GM19035 (cell line): ENCODE measurements at regions not wholly inside any gene's neighbourhood (a gene's known extent, or its start where the extent isn't known, plus 50 kb on each side); places are given as distances from the start of the nearest gene placed in this dataset.
"Not testable (repeated sequence)": the region's sequence is repeated elsewhere in the genome, so short reads cannot be mapped to it uniquely, and the experiment has no call there.

Source experiments
- ATAC-seq: cut with Tn5 transposase; IDR thresholded peaks from one replicate; pipeline ENCODE4 v1.9.1; 2021; ENCODE audit not compliant: unreplicated experiment

DNA sequence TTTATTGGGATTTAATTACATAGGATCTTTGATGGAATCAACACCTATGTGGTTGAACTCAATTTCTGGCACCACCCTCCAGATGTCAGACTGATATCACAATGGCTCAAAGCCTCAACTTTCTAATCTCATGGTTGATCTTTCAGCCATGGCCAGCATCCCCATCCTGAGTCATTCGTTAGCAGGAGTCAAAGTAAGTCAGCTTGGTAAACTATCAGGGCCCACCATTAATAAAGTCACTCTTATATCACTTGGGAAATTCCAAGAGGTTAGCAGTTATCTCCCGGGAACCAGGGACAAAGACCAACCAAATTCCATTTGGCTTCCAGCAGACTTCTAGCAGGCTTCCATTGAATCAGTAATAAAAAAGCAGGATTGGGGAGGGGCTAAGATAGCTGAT lies 50.7 kb upstream of the TNFSF4 start:
- ATAC-seq = no peak

DNA sequence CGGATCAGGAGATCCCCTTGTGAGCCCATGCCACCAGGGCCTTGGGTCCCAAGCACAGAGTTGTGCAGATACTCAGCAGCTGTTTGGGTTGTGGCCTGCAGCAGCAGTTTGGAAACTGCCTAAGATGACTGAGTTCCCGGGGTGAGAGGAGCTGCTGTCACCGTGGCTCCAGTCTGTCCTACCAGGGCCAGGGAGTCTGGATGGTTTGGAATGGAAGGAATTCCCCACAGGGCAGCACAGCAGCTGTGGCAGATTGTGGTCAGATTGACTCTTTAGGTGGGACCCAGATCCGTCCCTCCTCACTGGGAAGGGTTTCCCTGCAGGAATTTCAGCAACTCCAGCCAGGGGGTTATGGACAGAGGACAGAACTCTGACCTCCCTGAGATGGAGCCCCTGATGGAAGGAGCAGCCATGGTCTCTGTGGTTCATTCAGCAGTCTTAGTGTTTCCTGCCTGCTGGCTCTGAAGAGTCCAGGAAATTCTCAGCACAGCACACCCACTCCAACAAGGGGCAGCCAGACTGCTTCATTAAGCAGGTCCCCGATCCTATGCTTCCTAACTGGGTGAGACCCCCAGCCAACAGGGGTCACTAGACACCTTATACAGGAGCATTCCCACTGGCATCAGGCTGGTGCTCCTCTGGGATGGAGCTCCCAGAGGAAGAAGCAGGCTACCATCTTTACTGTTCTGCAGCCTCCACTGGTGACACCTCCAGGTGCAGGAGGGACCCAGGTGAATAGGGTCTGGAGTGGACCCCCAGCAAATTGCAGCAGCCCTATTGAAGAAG lies 51.5 kb upstream of the TNFSF4 start:
- no peak for ATAC-seq

GRCh38 chr1:173260329-173260728 lies 53.2 kb upstream of the TNFSF4 start:
- not testable (repeated sequence) for ATAC-seq

DNA sequence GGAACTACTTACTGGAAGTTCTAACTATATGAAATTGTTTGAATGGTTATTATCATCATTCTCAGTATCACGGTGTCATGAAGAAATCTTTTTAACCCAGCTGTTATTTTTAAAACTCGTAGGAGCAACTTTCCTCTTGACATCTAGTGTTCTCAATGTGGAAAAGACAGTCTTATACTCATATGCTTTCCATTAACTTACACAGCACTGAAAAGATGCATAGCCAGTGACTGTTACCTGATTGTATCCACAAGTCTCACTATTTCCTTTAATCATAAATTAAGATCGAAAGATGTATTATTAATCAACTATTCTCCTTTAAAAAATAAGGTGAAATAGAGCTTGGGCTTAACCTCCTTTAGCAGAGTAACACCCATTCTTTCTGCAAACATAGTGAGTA lies 59.7 kb upstream of the TNFSF4 start:
- ATAC-seq = no peak

DNA sequence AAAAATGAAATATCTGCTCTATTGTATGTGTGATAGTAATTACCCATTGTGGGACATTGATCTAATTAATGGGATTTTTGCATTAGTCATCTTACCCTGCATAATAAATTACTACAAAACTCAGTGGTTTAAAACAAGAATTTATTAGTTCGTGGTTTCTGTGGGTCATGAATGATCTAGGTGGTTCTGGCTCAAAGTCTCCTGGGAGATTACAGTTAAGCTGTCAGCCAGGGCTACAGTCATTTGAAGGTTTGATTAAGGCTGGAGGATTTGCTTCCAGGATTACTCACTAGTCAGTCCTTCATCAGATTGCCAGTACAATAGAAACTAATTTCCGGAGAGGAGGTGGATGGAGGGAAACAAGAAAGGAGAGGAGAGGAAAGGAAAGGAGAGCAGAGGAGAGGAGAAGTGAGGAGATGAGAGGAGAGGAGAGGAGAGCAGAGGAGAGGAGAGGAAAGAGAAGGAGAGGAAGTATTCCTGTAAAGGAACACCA lies 60.4 kb upstream of the TNFSF4 start:
- no peak for ATAC-seq

- ATAC-seq = no peak
Observed at GRCh38 chr1:173268261-173268660, 61.1 kb upstream of the TNFSF4 start.

DNA sequence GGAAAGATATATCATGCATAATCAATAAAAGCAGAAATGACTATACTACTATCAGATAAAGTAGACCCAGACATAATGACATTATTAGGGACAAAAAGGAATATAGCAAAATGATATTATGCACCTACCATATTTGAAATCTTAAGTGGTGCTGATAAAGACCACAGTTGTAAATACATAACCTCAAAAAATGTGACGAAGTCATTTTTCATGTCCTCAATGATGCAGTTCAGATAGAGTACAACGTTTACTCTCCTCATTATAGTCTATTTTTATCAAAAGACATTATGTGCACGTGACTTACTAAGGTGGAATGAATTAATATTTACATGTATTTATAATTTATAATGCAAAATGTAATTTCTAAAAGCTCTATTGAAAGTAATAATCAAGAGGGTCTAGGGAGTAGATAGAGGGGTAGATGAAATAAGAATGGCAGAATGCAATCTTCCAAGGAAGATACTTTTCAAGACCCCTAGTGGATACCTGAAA lies 61.7 kb upstream of the TNFSF4 start:
- ATAC-seq = no peak

DNA sequence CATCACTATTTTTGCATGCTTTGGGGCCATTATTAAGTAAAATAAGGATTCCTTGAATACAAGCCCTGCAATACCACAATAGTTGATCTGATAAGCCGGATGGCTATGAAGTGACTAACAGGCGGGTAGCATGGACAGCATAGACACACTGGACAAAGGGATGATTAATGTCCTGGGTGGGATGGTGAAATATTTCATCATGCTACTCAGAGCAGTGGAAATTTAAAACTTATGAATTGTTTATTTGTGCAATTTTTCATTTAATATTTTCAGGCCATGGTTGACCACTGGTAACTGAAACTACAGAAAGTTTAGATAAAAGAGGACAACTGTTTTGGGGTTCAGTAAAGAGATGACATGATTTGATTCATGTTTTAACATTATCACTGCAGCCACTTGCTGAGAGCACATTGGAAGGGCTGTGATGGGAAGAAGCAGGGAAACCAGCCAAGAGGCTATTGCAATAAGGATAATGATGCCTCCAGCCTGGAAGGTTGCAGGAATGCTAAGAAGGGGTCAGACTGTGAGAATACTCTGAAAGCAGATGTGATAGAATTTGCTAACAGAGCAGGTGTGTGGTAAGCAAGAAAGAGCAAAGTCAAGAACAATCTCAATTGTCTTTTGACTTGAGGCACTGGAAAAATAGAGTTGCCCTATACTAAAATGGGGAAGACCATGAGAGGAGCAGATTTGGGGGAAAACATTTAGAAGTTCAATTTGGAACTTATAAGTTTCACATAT lies 62.5 kb upstream of the TNFSF4 start:
- ATAC-seq = no peak

GRCh38 chr1:173270243-173270642 lies 63.1 kb upstream of the TNFSF4 start:
- ATAC-seq = no peak

GRCh38 chr1:173271021-173271420 lies 63.9 kb upstream of the TNFSF4 start:
- not testable (repeated sequence) for ATAC-seq

GRCh38 chr1:173275496-173275895 lies 68.4 kb upstream of the TNFSF4 start:
- ATAC-seq = no peak

GRCh38 chr1:173276922-173277800 lies 70.0 kb upstream of the TNFSF4 start:
- peak; percentile 91 for ATAC-seq

- no peak for ATAC-seq
Observed at GRCh38 chr1:173280899-173281660, 73.9 kb upstream of the TNFSF4 start.

- no peak for ATAC-seq
Observed at GRCh38 chr1:173285048-173285447, 77.9 kb upstream of the TNFSF4 start.

DNA sequence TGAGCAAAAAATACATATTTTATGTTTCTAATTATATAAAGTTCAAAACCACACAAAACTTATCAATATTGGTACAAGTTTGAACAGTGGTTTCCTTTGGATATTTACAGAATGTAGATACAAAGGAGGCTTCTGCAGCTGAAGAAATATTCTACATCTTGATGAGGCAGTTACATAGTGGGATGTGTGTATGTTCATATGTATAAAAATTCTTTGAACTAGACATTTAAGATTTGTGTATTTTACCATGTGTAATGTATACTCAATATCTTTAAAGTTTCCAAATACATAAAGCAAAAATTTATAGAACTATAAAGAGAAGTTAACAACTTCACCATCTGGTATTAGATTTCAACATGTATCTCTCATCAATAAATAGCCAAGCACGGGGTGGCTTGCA lies 80.7 kb upstream of the TNFSF4 start:
- no peak for ATAC-seq

GRCh38 chr1:173293756-173294155 lies 86.6 kb upstream of the TNFSF4 start:
- no peak for ATAC-seq

DNA sequence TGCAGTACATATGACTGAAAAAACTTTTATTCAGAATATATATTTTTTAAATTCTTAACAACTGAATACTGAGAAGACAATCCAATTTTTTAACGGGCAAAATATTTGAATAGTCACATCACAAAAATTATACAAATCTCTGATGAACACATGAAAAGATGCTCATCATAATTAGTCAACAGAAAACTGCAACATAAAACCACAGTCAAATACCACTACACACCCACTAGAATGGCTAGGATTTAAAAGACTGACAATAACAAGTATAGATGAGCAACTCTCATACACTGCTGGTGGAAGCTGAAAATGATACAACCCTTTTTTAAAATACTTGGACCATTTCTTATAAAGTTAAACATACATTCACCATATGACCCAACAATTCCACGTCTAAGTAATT lies 87.7 kb upstream of the TNFSF4 start:
- ATAC-seq = no peak

DNA sequence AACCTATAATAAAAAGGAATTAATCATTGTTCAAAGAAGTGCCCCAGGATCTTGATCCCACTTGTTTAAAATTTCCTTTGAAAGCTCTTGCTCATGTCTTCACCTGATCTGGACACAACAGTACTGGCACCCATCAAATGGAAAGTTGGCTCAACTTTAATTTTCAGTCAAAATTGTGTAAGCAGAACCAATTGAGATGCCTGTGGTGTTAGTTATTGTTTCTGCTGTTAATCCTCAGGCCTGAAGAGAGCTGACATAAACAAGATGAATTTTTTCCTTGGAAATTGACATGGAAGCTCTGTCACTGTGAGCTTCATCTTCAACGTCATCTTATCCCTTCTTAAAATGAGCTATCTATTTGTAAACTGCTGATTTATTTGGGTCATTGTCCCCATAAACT lies 88.3 kb upstream of the TNFSF4 start:
- no peak for ATAC-seq

GRCh38 chr1:173295995-173296394 lies 88.9 kb upstream of the TNFSF4 start:
- ATAC-seq = no peak

DNA sequence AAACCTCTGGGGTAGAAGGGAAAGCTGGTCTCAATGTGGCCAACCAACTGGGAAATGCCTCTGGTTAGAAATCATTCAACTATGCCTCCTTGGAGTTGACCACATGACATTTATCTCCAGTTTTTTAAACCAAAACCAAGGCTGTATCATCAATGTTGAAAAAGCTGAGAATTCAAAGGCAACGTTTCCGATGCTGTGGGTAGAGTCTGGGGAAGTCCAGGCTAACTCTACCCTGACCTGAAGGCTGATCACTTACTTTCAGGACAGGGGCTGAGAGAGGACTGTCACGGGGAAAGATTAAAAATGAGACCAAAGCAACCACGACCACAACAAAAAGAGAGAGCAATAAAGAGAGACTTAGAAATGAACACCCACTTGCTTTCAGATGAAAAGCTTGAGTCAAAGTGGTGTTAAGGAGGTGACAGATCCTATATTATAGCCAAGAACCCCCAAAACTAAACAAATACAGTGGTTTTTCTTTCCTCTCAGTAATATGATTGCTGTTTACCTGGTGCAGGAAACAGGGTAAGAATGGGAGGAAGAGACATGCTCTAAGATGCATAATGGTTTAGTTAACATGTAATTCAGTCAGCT lies 90.8 kb upstream of the TNFSF4 start:
- peak; percentile 89 for ATAC-seq
